ENCODE measurements at regions not wholly inside any gene's neighbourhood (a gene's known extent, or its start where the extent isn't known, plus 50 kb on each side); places are given as distances from the start of the nearest gene placed in this dataset.

DNA sequence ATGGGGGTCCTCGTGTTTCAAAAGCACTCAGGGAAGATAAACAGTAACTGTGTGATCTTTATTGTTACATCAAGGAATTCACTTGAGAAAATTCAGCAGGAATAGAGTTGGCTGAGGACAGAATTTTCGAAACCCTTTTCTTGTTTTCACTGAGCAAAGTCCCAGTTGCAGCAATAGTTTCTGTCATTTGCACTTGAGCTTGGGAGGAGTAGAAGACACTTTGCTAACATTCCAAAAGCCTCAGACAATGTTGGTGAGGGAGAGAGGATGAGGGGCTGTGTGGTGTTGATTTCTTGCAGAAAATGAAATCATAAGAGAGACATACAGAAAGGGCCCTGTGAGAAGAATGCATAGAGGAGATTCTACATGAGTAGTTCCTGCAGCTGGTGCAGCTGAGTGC is 151.9 kb upstream of the DIPK2B start:
- no peak for DNase-seq

DNA sequence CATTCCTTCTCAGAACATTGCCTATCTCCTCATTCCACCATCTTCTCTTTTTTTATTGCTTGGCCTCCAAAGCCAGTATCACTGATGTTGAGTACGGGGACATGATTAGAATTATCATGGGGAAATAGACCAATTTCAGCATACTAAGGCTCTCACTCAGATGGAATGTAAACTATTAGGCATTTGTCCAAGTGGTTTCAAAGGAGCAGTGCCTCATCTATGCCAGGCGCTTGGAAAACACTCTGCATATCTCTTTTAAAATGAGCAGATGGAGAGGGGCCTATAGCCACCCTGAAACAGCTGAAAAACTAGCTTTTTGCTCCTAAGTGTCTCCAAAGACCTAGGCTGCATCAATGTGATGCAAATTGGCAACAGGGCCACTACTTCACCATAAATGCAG is 150.8 kb upstream of the DIPK2B start:
- no peak for DNase-seq

- no peak for DNase-seq
Observed at GRCh38 chrX:45348296-45348695, 147.6 kb upstream of the DIPK2B start.

- no peak for DNase-seq
Observed at GRCh38 chrX:45347877-45348276, 147.2 kb upstream of the DIPK2B start.

- no peak for DNase-seq
Observed at GRCh38 chrX:45344594-45344993, 143.9 kb upstream of the DIPK2B start.

GRCh38 chrX:45329217-45329616 is 128.5 kb upstream of the DIPK2B start:
- no peak for DNase-seq

DNA sequence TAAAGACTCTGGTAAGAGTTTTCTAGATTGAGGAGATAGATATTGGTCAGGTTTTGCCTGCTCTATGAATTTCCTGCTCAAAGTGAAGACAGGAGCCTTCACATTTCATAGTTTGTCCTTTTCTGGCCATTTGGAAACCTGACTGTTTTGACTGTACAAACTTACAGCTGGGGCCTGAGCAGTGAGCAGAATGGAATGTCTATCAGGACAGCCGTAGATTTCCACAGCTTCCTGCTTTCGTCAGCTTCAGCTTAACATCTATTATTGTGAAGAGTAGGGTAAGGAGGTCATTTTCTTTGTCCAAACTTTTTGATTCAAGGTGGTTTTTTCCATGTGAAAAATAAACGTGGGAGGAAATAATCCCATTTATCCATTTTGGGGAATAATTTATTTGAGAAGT is 124.3 kb upstream of the DIPK2B start:
- no peak for DNase-seq

GRCh38 chrX:45323387-45323786 is 122.7 kb upstream of the DIPK2B start:
- DNase-seq = no peak

- DNase-seq = no peak
Observed at GRCh38 chrX:45322820-45323219, 122.1 kb upstream of the DIPK2B start.

DNA sequence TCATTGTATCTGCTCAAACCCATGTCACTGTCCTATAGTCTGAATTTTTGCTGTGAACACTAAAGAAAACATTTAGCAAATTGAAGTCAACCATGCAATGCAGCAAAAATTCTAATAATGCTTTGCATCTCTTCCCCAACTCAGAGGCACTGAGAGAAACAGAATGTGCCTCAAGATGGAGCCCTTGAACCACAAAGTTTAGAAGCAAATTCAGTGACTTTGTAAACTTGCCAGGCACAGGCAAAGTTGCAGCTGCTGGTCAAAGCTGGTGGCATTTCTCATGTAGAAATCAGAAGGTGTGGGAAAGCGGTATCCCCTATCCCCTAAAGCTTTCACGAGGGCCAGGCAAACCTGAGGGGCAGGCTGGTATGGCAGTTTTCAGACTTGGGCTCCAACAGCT is 121.7 kb upstream of the DIPK2B start:
- no peak for DNase-seq

DNA sequence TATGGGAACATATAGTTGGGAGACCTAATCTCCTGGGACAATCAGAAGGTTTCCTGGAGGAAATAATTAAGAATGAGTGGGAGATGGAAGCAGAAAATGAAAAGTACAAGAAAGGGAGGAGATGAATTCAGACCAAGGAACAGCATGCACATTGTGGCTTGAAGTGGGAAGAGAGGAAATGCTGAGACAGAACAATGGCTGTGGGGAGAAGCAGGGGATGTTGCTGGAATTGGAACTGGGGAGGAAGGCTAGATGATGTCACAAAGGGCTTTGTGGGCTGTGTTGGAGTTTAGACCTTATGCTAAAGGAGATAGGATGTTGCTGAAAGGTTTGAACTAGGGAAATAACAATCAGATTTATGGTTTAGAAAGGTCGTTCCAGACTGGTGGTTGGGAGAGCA is 119.5 kb upstream of the DIPK2B start:
- no peak for DNase-seq

DNA sequence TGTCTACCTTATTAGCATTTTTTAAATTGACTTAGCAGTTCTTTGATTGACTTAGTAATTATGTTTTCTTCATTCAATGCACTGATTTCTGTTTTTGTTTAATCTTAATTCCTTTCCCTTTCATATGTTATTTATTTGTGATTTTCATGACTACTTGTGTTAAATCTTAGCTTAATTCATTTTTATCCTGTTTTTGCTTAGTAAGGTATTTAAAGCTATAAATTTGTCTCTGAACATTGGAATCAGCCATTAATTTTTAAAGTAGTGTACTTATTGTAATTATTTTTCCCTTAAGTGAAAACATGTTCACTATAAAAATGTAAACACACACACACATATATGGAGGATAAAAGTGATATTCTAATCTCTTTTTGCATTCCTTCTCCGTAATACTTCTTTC is 109.1 kb upstream of the DIPK2B start:
- no peak for DNase-seq

DNA sequence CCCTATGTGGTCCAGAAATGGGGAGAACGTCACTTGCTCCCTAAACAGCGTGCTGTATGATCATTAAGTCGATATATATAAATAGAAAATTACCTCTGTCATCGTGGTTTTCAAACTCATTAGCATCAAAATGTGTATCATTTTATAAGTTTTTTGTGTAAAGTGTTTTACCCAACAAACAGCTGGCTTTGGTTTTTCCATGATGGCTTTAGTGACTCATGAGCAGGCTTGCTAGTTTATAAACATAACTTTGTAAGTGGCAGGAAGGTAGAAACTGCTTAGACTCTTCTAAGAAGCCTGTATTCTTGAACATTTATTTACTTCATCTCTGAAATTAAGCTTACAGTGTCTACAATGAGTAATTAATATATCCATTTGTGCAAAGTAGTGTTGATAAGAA is 108.4 kb upstream of the DIPK2B start:
- DNase-seq = no peak

DNA sequence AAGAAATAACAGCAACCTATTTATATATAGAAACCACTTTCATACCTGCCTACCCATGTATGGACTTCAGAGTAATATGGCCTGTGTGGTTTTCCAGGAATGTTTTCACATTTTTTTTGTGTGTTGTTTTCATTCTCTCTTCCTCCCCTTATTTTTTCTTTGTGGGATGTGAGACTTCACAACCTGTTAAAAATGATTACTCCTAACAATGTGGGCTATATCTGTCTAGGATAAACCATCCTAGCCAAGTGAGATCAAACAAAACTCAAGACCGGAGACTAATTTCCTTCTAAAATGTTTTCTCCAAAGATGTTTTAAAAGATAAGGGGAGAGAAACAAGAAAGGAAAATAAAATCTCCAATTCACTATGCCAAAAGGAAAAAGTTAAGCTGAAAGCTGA is 106.1 kb upstream of the DIPK2B start:
- DNase-seq = no peak

DNA sequence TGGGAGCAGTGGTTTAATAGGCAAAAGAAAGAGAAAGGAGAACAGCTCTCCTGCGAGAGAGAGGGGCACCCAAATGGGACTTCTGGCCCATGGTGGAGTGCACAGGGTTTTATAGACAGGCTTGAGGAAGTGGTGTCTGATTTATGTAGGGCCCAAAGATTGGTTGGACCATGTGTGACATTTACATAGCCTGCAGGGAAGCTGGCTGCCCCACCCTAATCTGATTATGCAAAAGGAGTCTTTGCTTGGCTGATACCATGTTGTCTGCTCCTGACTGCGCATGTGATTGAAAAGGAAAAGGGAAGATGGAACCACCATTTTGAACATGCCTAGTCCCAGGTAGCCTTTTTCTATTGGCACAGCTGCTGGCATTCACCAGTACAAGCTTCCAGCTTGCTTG is 100.0 kb upstream of the DIPK2B start:
- DNase-seq = no peak

GRCh38 chrX:45295259-45295986 is 94.7 kb upstream of the DIPK2B start:
- no peak for DNase-seq

GRCh38 chrX:45274576-45274975 is 73.9 kb upstream of the DIPK2B start:
- no peak for DNase-seq

- DNase-seq = no peak
Observed at GRCh38 chrX:45267007-45267406, 66.3 kb upstream of the DIPK2B start.

- DNase-seq = no peak
Observed at GRCh38 chrX:45266456-45266855, 65.8 kb upstream of the DIPK2B start.

- no peak for DNase-seq
Observed at GRCh38 chrX:45264865-45265264, 64.2 kb upstream of the DIPK2B start.

GRCh38 chrX:45261471-45261870 is 60.8 kb upstream of the DIPK2B start:
- no peak for DNase-seq

DNA sequence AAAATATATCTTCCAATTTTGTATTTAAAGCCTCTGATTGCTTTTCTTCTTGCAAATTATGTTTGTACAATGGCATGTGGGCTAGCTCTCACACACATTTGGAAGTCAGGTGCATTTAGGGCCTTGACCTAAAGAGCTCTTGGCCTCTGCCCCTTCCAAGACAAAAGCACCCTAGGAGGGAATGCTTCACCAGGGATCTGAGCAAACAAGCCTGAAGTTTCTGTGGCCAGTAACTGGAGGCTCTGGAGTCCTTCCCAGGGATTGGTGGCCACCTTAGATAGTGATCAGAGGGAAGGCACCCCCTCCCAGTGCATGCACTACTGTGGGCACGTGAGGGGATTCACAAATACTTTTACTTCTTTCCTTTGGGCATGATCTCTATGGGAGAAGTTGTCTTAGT is 60.3 kb upstream of the DIPK2B start:
- no peak for DNase-seq

DNA sequence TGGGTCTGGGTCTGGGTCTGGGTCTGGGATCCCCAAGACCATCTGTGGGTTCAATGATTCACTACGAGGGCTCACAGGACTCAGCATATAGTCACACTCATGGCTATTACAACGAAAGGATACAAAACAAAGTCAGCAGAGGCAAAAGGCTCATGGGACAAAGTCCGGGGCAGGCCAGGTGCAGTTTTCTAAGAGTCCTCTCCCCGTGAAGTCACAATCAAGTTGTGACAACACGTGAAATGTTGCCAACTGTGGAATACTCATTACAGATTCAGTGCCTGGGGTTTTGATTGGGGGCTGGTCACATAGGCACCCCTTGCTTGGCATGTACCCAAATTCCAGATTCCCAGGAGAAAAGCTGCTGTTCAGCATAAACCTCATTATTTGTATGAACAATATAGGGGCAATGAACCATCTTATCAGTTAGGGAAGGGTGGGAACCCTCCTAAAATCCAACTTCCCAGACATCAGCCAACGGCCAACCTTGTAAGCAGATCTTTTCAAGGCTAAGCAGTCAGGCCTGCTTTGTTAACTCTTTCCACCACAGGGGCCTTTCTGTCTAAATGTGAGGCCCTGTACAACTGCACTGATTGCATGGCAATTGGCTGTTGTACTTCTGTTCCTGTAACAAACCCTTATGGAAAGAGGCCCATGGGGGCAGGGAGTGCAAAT is 58.2 kb upstream of the DIPK2B start:
- no peak for DNase-seq
